ENCODE measurements at regions not wholly inside any gene's neighbourhood (a gene's known extent, or its start where the extent isn't known, plus 50 kb on each side); places are given as distances from the start of the nearest gene placed in this dataset.

DNA sequence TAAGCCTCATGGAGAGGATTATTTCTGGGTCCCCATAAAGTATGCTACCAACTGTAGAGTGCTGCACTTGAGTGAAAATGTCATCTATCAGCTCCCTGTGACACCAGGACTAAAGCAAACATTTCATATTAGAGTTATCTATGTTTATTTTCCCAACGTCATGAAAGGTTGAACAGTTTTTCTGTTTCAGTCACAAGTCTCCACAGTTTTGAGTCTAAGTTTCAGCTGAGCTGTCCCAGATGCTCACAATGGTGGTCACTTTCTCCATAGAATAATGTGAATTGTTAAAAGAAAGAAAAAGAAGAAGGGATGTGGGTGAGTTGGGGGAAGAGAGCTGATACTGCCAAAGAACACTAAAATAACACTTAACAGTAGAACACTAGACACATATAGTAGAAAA, 126.3 kb upstream of the C9orf72 start:
- Histone ChIP-seq H3K4me1 (ENCODE audit: control insufficient read depth, extremely low read depth, insufficient read depth, low read length) (no peaks in the 10 kb centered on the region), H3K79me2 (ENCODE audit: control insufficient read depth, insufficient read depth, low read length) (no peaks in the 10 kb centered on the region), H3K9ac (ENCODE audit: control insufficient read depth, extremely low read depth, insufficient read depth, low read length) (no peak overlapping the region), H3K4me2 (ENCODE audit: control insufficient read depth, extremely low read depth, insufficient read depth, low read depth, low read length) (no peak overlapping the region), H3K27ac (ENCODE audit: control insufficient read depth, insufficient read depth, low read length) (no peak overlapping the region), H4K20me1 (ENCODE audit: control insufficient read depth, extremely low read depth, insufficient read depth, low read length) (no peaks in the 10 kb centered on the region), H2AFZ (ENCODE audit: control insufficient read depth, low read length) (no peak overlapping the region), H3K4me3 (ENCODE audit: control insufficient read depth in 2 of 3, extremely low read depth in 1 of 3, insufficient read depth in 2 of 3, low read depth in 1 of 3, low read length in 3 of 3) (no peak overlapping the region), H3K9me1 (ENCODE audit: control insufficient read depth, extremely low read depth, insufficient read depth, low read length) (no peaks in the 10 kb centered on the region), H3K9me3 (ENCODE audit: control insufficient read depth, low read depth, low read length) (no peaks in the 10 kb centered on the region), H3K27me3 (ENCODE audit: control insufficient read depth, extremely low read depth, insufficient read depth, low read length) (peaks cover 2% of the 10 kb centered on the region), H3K36me3 (ENCODE audit: control insufficient read depth in 2 of 2, extremely low read depth in 1 of 2, insufficient read depth in 2 of 2, low read length in 2 of 2) (no peaks in the 10 kb centered on the region)
- TF ChIP-seq, protein P1, sequence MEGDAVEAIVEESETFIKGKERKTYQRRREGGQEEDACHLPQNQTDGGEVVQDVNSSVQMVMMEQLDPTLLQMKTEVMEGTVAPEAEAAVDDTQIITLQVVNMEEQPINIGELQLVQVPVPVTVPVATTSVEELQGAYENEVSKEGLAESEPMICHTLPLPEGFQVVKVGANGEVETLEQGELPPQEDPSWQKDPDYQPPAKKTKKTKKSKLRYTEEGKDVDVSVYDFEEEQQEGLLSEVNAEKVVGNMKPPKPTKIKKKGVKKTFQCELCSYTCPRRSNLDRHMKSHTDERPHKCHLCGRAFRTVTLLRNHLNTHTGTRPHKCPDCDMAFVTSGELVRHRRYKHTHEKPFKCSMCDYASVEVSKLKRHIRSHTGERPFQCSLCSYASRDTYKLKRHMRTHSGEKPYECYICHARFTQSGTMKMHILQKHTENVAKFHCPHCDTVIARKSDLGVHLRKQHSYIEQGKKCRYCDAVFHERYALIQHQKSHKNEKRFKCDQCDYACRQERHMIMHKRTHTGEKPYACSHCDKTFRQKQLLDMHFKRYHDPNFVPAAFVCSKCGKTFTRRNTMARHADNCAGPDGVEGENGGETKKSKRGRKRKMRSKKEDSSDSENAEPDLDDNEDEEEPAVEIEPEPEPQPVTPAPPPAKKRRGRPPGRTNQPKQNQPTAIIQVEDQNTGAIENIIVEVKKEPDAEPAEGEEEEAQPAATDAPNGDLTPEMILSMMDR (optimal IDR thresholded peaks at IDR 0.05 in 1 of 3, IDR thresholded peaks at IDR 0.05 in 1 of 3, conservative IDR thresholded peaks at IDR 0.05 in 1 of 3; ENCODE audit: extremely low read depth in 1 of 3, insufficient read depth in 2 of 3, low read length in 3 of 3): no peak
- TF ChIP-seq EZH2 (IDR thresholded peaks at IDR 0.05; ENCODE audit: low read length): no peak
- DNase-seq (ENCODE audit: low read depth, low spot score) (no peak), FAIRE-seq (no peak)
- dilution Hi-C loops (cut with MboI; ENCODE audit: extremely low pct_ligation_motif_present, low sequenced_read_pairs): no loop called here

DNA sequence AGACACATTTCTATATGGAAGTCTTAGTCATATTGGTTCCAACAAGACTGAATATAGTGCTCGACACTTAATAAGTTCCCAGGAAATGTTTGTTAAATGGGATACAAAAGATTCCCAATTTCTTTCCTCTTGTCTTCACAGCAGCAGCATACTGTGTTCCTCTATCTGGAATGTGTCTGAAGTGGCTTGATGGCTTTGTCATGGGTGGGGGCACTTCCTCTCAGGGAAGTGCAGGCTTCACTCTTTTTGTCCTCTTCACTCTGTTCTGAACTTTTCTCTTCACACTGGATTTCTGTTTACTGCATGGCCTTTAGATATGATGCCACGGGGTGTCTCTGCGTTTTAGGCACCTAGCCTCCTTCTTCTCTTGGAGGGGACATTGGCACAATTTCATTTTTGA, 127.7 kb upstream of the C9orf72 start:
- Histone ChIP-seq H3K4me3 (ENCODE audit: control insufficient read depth in 2 of 3, extremely low read depth in 1 of 3, insufficient read depth in 2 of 3, low read depth in 1 of 3, low read length in 3 of 3) (no peak overlapping the region), H3K27ac (ENCODE audit: control insufficient read depth, insufficient read depth, low read length) (no peak overlapping the region), H3K4me2 (ENCODE audit: control insufficient read depth, extremely low read depth, insufficient read depth, low read depth, low read length) (no peak overlapping the region), H3K9me1 (ENCODE audit: control insufficient read depth, extremely low read depth, insufficient read depth, low read length) (no peaks in the 10 kb centered on the region), H4K20me1 (ENCODE audit: control insufficient read depth, extremely low read depth, insufficient read depth, low read length) (no peaks in the 10 kb centered on the region), H2AFZ (ENCODE audit: control insufficient read depth, low read length) (no peak overlapping the region), H3K9me3 (ENCODE audit: control insufficient read depth, low read depth, low read length) (no peaks in the 10 kb centered on the region), H3K4me1 (ENCODE audit: control insufficient read depth, extremely low read depth, insufficient read depth, low read length) (no peaks in the 10 kb centered on the region), H3K79me2 (ENCODE audit: control insufficient read depth, insufficient read depth, low read length) (no peaks in the 10 kb centered on the region), H3K36me3 (ENCODE audit: control insufficient read depth in 2 of 2, extremely low read depth in 1 of 2, insufficient read depth in 2 of 2, low read length in 2 of 2) (no peaks in the 10 kb centered on the region), H3K9ac (ENCODE audit: control insufficient read depth, extremely low read depth, insufficient read depth, low read length) (no peak overlapping the region), H3K27me3 (ENCODE audit: control insufficient read depth, extremely low read depth, insufficient read depth, low read length) (peaks cover 2% of the 10 kb centered on the region)
- DNase-seq (ENCODE audit: low read depth, low spot score) (no peak), FAIRE-seq (no peak)
- dilution Hi-C loops (cut with MboI; ENCODE audit: extremely low pct_ligation_motif_present, low sequenced_read_pairs): no loop called here
- TF ChIP-seq EZH2 (IDR thresholded peaks at IDR 0.05; ENCODE audit: low read length): no peak
- TF ChIP-seq, protein P1 (optimal IDR thresholded peaks at IDR 0.05 in 1 of 3, IDR thresholded peaks at IDR 0.05 in 1 of 3, conservative IDR thresholded peaks at IDR 0.05 in 1 of 3; ENCODE audit: extremely low read depth in 1 of 3, insufficient read depth in 2 of 3, low read length in 3 of 3): no peak

Measured in keratinocyte (primary cell).